ENCODE measurements at regions not wholly inside any gene's neighbourhood (a gene's known extent, or its start where the extent isn't known, plus 50 kb on each side); places are given as distances from the start of the nearest gene placed in this dataset.

DNA sequence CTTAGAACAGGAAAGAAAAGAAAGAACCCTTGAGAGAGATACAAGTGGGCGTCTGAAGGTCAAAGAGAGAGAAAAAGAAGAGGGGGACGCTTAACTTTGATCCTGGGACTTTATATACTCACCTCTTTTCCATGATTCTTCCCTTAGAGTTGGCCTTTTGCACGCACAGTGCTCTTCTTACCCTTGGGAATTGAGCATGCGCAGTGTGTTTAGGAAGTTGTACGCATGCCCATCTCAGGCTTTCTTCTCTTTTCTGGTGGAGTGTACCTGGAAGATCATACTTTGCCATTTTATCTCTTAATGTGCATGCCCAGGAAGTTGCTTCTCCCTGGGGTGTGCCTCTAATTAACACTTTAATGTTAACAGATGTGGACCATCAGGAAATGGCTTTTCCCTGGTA, 229.6 kb upstream of the ANO3 start (continued):
- TF ChIP-seq FOXJ3 (CRISPR knock-in tag; IDR thresholded peaks at IDR 0.05) (no peak), FOXM1 (IDR thresholded peaks at IDR 0.05; ENCODE audit: low read depth) (no peak), GABPA (IDR thresholded peaks at IDR 0.05; ENCODE audit: low read depth) (no peak), CHD2 (IDR thresholded peaks at IDR 0.05; ENCODE audit: low read length, partially characterized antibody) (no peak)

DNA sequence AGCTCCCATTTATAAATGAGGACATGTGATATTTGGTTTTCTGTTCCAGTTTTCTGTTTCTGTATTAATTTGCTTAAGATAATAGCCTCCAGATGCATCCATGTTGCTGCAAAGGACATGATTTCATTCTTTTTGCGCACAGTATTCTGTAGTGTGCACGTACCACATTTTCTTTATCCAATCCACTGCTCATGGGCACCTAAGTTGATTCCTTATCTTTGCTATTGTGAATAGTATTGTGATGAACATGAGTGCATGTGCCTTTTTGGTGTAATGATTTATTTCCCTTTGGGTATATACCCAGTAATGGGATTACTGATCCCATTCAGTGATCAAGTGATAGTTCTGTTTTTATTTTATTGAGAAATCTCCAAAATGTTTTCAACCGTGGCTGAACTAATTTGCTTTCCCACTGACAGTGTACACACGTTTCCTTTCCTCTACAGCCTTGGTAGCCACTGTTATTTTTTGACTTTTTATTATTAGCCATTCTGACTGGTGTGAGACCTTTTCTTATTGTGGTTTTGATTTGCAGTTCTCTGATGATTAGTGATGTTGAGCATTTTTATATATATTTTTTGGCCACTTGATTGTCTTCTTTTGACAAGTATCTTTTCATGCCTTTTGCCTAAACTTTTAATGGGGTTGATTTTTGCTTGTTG, 226.0 kb upstream of the ANO3 start:
- POLR2A ChIA-PET: no interaction called here
- peak; percentile 89 for TF ChIP-seq GATA2 (CRISPR knock-in tag; IDR thresholded peaks at IDR 0.05)
- peak; percentile 3; the same call in 1 of the 2 replicates for TF ChIP-seq RAD21 (IDR thresholded peaks at IDR 0.05; ENCODE audit: low read length)
- peak; percentile 43; the same call in 1 of the 2 replicates for TF ChIP-seq MXI1 (IDR thresholded peaks at IDR 0.05; ENCODE audit: low read depth, low read length)
- no peak for TF ChIP-seq MEF2A (IDR thresholded peaks at IDR 0.05; ENCODE audit: borderline replicate concordance, low read depth)
- TF ChIP-seq, protein P1, sequence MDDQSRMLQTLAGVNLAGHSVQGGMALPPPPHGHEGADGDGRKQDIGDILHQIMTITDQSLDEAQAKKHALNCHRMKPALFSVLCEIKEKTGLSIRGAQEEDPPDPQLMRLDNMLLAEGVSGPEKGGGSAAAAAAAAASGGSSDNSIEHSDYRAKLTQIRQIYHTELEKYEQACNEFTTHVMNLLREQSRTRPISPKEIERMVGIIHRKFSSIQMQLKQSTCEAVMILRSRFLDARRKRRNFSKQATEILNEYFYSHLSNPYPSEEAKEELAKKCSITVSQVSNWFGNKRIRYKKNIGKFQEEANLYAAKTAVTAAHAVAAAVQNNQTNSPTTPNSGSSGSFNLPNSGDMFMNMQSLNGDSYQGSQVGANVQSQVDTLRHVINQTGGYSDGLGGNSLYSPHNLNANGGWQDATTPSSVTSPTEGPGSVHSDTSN (IDR thresholded peaks at IDR 0.05): no peak
- TF ChIP-seq USF2 (IDR thresholded peaks at IDR 0.05; ENCODE audit: borderline replicate concordance, low read depth, low read length): no peak
- no peak for TF ChIP-seq NFIC (IDR thresholded peaks at IDR 0.05; ENCODE audit: borderline replicate concordance)
- peak; percentile 79; the same call in 1 of the 2 replicates for TF ChIP-seq FOXJ3 (CRISPR knock-in tag; IDR thresholded peaks at IDR 0.05)
- TF ChIP-seq EP300 (IDR thresholded peaks at IDR 0.05; ENCODE audit: borderline replicate concordance in 1 of 2, low read depth in 1 of 2, low read length in 1 of 2): peak in 1 of 2 experiments; percentile 50; a peak in 1 of 4 replicates
- TF ChIP-seq TCF12 (IDR thresholded peaks at IDR 0.05): peak; percentile 14; the same call in 1 of the 2 replicates
- Histone ChIP-seq H3K9me2 (no peaks in the 10 kb centered on the region), H2AFZ (ENCODE audit: low read depth) (peak overlapping the region; percentile 13; the same call in 1 of the 2 replicates), H3K4me2 (no peak overlapping the region), H3F3A (replicated peaks; ENCODE audit: insufficient read depth) (peaks cover 7% of the 10 kb centered on the region), H3K4me3 (ENCODE audit: low read depth in 2 of 2, low read length in 1 of 2) (no peak overlapping the region), H3K4me1 (ENCODE audit: control insufficient read depth in 1 of 2, insufficient read depth in 2 of 2, low read depth in 1 of 2, low read length in 1 of 2) (peaks cover 4 to 10% of the 10 kb centered on the region in 2 experiments; a peak in 3 of 4 replicates), H3K9ac (no peak overlapping the region), H3K27ac (ENCODE audit: low read depth in 2 of 2, low read length in 1 of 2) (peak overlapping the region; percentile 28 to 94; a peak in 3 of 4 replicates), H4K20me1 (ENCODE audit: insufficient read depth) (no peaks in the 10 kb centered on the region), H3K9me3 (no peaks in the 10 kb centered on the region), H3K27me3 (ENCODE audit: insufficient read depth) (no peaks in the 10 kb centered on the region), H3K36me3 (replicated peaks in 1 of 2; ENCODE audit: control insufficient read depth in 1 of 2, insufficient read depth in 2 of 2, low read length in 1 of 2) (no peaks in the 10 kb centered on the region), H3K79me2 (ENCODE audit: insufficient read depth) (no peaks in the 10 kb centered on the region)
- WGBS (ENCODE audit: low lambda C conversion rate): 43% methylated on average over 4 of the region's 4 CpGs
- CTCF ChIA-PET: no interaction called here
- peak; percentile 12 for DNase-seq

DNA sequence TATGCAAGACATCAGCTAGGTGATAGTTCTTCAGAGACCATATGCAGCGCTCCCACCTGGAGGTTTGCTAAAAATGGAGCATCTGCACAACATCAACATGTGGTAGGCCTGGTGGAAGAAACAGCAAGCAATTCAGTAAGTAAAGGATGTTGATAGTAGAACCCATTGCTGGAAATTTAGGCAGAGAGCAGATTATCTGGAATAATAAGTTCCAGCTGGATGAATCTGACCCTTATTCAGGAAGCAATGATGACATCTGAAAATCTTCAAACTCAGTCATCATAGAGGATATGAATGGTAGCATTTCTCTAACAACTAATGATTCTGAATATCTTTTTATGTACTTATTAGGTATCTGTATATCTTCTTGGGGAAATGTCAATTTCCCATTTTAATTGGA, 225.2 kb upstream of the ANO3 start:
- H3K4me1 ChIP-seq (ENCODE audit: control insufficient read depth in 1 of 2, insufficient read depth in 2 of 2, low read depth in 1 of 2, low read length in 1 of 2): peaks cover 4 to 10% of the 10 kb centered on the region in 2 experiments; a peak in 3 of 4 replicates
- H3K9me3 ChIP-seq: no peaks in the 10 kb centered on the region
- 40% methylated on average over 1 of the region's 1 CpG for WGBS (ENCODE audit: low lambda C conversion rate)
- DNase-seq: peak; percentile 52
- no peaks in the 10 kb centered on the region for H3K9me2 ChIP-seq
- no peaks in the 10 kb centered on the region for H4K20me1 ChIP-seq (ENCODE audit: insufficient read depth)
- no peak overlapping the region for H3K9ac ChIP-seq
- peaks cover 7% of the 10 kb centered on the region for H3F3A ChIP-seq (replicated peaks; ENCODE audit: insufficient read depth)
- ChIA-PET POLR2A (no interaction called here), CTCF (no interaction called here)
- no peaks in the 10 kb centered on the region for H3K36me3 ChIP-seq (replicated peaks in 1 of 2; ENCODE audit: control insufficient read depth in 1 of 2, insufficient read depth in 2 of 2, low read length in 1 of 2)
- H3K27ac ChIP-seq (ENCODE audit: low read depth in 2 of 2, low read length in 1 of 2): peak overlapping the region; percentile 28 to 94; a peak in 3 of 4 replicates
- H3K27me3 ChIP-seq (ENCODE audit: insufficient read depth): no peaks in the 10 kb centered on the region
- H3K4me3 ChIP-seq (ENCODE audit: low read depth in 2 of 2, low read length in 1 of 2): no peak overlapping the region
- no peak overlapping the region for H2AFZ ChIP-seq (ENCODE audit: low read depth)
- H3K4me2 ChIP-seq: no peak overlapping the region; the same call in 1 of the 2 replicates
- H3K79me2 ChIP-seq (ENCODE audit: insufficient read depth): no peaks in the 10 kb centered on the region
- TF ChIP-seq NRF1 (IDR thresholded peaks at IDR 0.05; ENCODE audit: low read depth, low read length): no peak
- no peak for TF ChIP-seq RXRA (IDR thresholded peaks at IDR 0.05; ENCODE audit: borderline replicate concordance, low read depth)
- no peak for TF ChIP-seq TAF1 (IDR thresholded peaks at IDR 0.05; ENCODE audit: borderline replicate concordance, low read depth, low read length)
- peak; percentile 75 for TF ChIP-seq CHD2 (IDR thresholded peaks at IDR 0.05; ENCODE audit: low read length, partially characterized antibody)
- TF ChIP-seq FOXJ3 (CRISPR knock-in tag; IDR thresholded peaks at IDR 0.05): 0 out of 2 replicates have a peak, but pooled peaks have one; percentile 30
- no peak for TF ChIP-seq SIN3A (IDR thresholded peaks at IDR 0.05; ENCODE audit: borderline replicate concordance, low read depth, low read length)
- TF ChIP-seq USF2 (IDR thresholded peaks at IDR 0.05; ENCODE audit: borderline replicate concordance, low read depth, low read length): no peak
- TF ChIP-seq FOSL2 (IDR thresholded peaks at IDR 0.05; ENCODE audit: borderline replicate concordance, low read depth): no peak
- TF ChIP-seq EZH2phosphoT487 (IDR thresholded peaks at IDR 0.05; ENCODE audit: borderline replicate concordance, low read depth): no peak
- TF ChIP-seq MEF2A (IDR thresholded peaks at IDR 0.05; ENCODE audit: borderline replicate concordance, low read depth): no peak
- no peak for TF ChIP-seq NFIC (IDR thresholded peaks at IDR 0.05; ENCODE audit: borderline replicate concordance)
- TF ChIP-seq TCF12 (IDR thresholded peaks at IDR 0.05): peak; percentile 83
- 0 out of 2 replicates have a peak, but pooled peaks have one; percentile 8 for TF ChIP-seq TEAD4 (IDR thresholded peaks at IDR 0.05; ENCODE audit: borderline replicate concordance, insufficient read depth)
- TF ChIP-seq FOXM1 (IDR thresholded peaks at IDR 0.05; ENCODE audit: low read depth): no peak
- no peak for TF ChIP-seq USF1 (IDR thresholded peaks at IDR 0.05; ENCODE audit: borderline replicate concordance, low read depth)
- TF ChIP-seq GATA2 (CRISPR knock-in tag; IDR thresholded peaks at IDR 0.05): peak; percentile 74

Measured in SK-N-SH (cell line).